GM23248 (cell line): ENCODE measurements at regions not wholly inside any gene's neighbourhood (a gene's known extent, or its start where the extent isn't known, plus 50 kb on each side); places are given as distances from the start of the nearest gene placed in this dataset.
"Not testable (repeated sequence)": the region's sequence is repeated elsewhere in the genome, so short reads cannot be mapped to it uniquely, and the experiment has no call there.

ENCODE experiments used
- DNase-seq: peaks from one replicate; pipeline ENCODE4 v3.0.0-alpha.2; 2015
- H2AFZ ChIP-seq: fragments of 200-600 bp; sonication (generic); 2 replicates; pipeline ENCODE4 v1.6.1; 2016; ENCODE audit warnings: antibody characterized with exemption
- H3F3A ChIP-seq: fragments of 200-600 bp; sonication (generic); 2 replicates; pipeline ENCODE4 v1.6.1; 2016; ENCODE audit warnings: mild to moderate bottlenecking, antibody characterized with exemption, mixed run types; ENCODE audit not compliant: insufficient read depth
- H3K27ac ChIP-seq: fragments of 200-600 bp; sonication (generic); 2 replicates; pipeline ENCODE4 v1.5.1; 2016; ENCODE audit warnings: mild to moderate bottlenecking
- H3K27me3 ChIP-seq: fragments of 200-600 bp; sonication (generic); replicated peaks from 2 replicates; pipeline ENCODE4 v1.6.1; 2016; ENCODE audit warnings: mild to moderate bottlenecking; ENCODE audit not compliant: insufficient read depth
- H3K36me3 ChIP-seq: fragments of 200-600 bp; sonication (generic); 2 replicates; pipeline ENCODE4 v1.6.1; 2016; ENCODE audit warnings: low read depth, mild to moderate bottlenecking
- H3K4me1 ChIP-seq: fragments of 200-600 bp; sonication (generic); 2 replicates; pipeline ENCODE4 v1.6.1; 2016; ENCODE audit warnings: mild to moderate bottlenecking; ENCODE audit not compliant: insufficient read depth
- H3K4me2 ChIP-seq: fragments of 200-600 bp; sonication (generic); one replicate; pipeline ENCODE4 v1.6.1; 2016; ENCODE audit warnings: mild to moderate bottlenecking; ENCODE audit not compliant: unreplicated experiment
- H3K4me3 ChIP-seq: fragments of 200-600 bp; sonication (generic); 2 replicates; pipeline ENCODE4 v1.5.1; 2016; ENCODE audit warnings: mild to moderate bottlenecking
- H3K79me2 ChIP-seq: fragments of 200-600 bp; sonication (generic); 2 replicates; pipeline ENCODE4 v1.6.1; 2016; ENCODE audit warnings: mild to moderate bottlenecking; ENCODE audit not compliant: insufficient read depth
- H3K9ac ChIP-seq: fragments of 200-600 bp; sonication (generic); 2 replicates; pipeline ENCODE4 v1.6.1; 2016; ENCODE audit warnings: mild to moderate bottlenecking
- H3K9me2 ChIP-seq: fragments of 200-600 bp; sonication (generic); 2 replicates; pipeline ENCODE4 v1.6.1; 2016; ENCODE audit warnings: mixed run types, mild to moderate bottlenecking, moderate library complexity; ENCODE audit not compliant: insufficient read depth
- H3K9me3 ChIP-seq: fragments of 200-600 bp; sonication (generic); one replicate; pipeline ENCODE4 v1.6.1; 2017; ENCODE audit warnings: low read depth
- H4K20me1 ChIP-seq: fragments of 200-600 bp; sonication (generic); 2 replicates; pipeline ENCODE4 v1.6.0; 2016; ENCODE audit not compliant: insufficient read depth
- EZH2 ChIP-seq: fragments of 200-600 bp; sonication (generic); IDR thresholded peaks from 2 replicates; pipeline ENCODE4 v1.6.1; 2018; ENCODE audit warnings: antibody characterized with exemption, mild to moderate bottlenecking; ENCODE audit not compliant: insufficient read depth, poor library complexity, severe bottlenecking
- EZH2phosphoT487 ChIP-seq: fragments of 200-600 bp; sonication (generic); IDR thresholded peaks from 2 replicates; pipeline ENCODE4 v1.6.1; 2018; ENCODE audit warnings: antibody characterized with exemption, moderate library complexity, mild to moderate bottlenecking, low read depth; ENCODE audit not compliant: insufficient read depth
- WGBS, 2 experiments: methylation state at CpG; one replicate each; pipeline ENCODE4 v1.1.6; 2015 to 2017; ENCODE audit warnings: low lambda C conversion rate in 2 of 2, low coverage in 1 of 2; ENCODE audit errors: missing lambda C conversion rate in 2 of 2; 5-methylcytosine and 5-hydroxymethylcytosine counted together
- in situ Hi-C: fragments of 300-500 bp; cut with MboI; formaldehyde crosslinking; loops from 2 replicates; pipeline ENCODE4 v1.15.0; 2020

DNA sequence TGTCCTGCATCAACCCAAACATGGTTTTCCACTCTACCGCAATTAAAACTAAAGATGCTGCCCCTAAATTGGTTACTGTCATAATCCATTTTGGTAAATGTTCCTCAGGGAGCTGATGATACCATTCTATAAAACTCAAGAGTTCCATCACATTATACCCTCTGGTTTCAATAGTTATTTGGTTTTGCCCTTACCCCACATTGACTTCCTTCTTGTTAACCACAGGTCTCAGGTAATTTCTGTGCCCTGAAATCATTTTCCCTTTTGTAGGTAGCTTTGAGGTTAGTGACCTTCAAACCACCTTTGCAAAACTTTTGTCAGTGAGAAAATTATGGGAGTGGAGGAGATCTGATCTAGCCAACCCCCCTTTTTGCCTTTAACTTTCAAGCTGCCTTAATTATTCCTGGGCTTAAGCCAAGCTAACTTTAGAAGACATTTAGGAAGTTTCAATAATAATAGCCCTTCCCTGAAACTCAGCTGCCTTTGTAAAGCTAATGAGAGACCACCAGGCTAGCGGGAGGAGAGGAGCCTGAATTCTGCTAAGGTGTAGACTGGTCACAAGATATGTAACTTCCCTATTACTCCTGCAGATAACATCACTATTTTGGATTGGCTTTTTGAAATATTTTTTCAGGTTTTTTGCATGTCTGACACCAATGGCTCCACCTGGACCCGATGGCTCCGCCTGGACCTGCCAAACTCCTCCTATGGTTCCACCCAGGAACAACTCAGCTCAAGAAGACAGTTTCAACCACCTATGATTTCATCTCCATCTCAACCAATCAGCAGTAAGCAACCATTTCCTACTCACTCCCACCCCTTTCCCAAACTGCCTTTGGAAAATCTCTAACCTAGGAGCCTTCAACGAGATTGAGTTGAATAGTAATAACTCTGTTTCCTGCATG, 224.9 kb downstream of the HS3ST3B1 start:
- no peaks in the 10 kb centered on the region for H3K36me3 ChIP-seq
- no peaks in the 10 kb centered on the region for H3K4me1 ChIP-seq
- DNase-seq, result no peak
- H3K9ac ChIP-seq, result no peak overlapping the region
- H3F3A ChIP-seq, result no peaks in the 10 kb centered on the region
- WGBS, 2 experiments, result 48 to 50% methylated on average over 5 of the region's 5 CpGs
- in situ Hi-C loops, result no loop called here
- H2AFZ ChIP-seq, result no peak overlapping the region
- no peak overlapping the region for H3K4me2 ChIP-seq
- no peak overlapping the region for H3K27ac ChIP-seq
- H3K4me3 ChIP-seq, result no peak overlapping the region
- no peaks in the 10 kb centered on the region for H3K27me3 ChIP-seq
- no peaks in the 10 kb centered on the region for H3K9me2 ChIP-seq
- no peak for TF ChIP-seq EZH2
- TF ChIP-seq EZH2phosphoT487, result no peak
- no peaks in the 10 kb centered on the region for H3K9me3 ChIP-seq
- no peaks in the 10 kb centered on the region for H4K20me1 ChIP-seq
- H3K79me2 ChIP-seq, result no peaks in the 10 kb centered on the region

DNA sequence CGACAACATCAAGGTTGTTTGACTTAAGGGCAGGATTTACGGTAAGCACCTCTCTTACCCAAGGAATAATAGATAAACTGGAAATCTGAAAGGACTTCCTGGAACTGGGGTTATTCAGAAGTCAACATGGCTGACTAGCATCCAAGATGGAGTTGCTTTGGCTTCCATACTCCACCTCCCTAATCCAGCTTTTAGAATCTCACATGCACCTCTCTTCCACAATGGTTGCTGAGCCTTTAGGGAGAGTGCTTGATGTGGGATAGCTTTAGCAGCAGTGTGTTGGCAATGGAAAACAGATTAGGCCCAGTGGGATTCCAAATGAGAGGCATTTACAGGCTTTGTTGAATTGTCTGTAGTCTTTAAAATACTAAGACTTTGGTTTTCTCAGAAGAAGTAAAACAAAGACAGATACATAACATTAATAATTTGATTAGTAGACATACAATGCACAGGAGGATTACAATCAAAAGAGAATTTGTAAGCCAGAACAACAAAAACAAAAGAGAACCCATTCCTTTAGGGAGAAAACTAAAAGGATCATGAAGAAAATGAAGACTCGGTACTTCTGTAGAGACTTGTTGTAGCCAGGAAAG, 222.0 kb downstream of the HS3ST3B1 start:
- no peaks in the 10 kb centered on the region for H3K9me2 ChIP-seq
- no peak overlapping the region for H3K27ac ChIP-seq
- H3F3A ChIP-seq, result no peaks in the 10 kb centered on the region
- no peaks in the 10 kb centered on the region for H3K79me2 ChIP-seq
- TF ChIP-seq EZH2 (no peak), EZH2phosphoT487 (no peak)
- H2AFZ ChIP-seq, result no peak overlapping the region
- H3K36me3 ChIP-seq, result no peaks in the 10 kb centered on the region
- H3K9ac ChIP-seq, result no peak overlapping the region
- WGBS, 2 experiments, result 41% methylated on average over 3 of the region's 3 CpGs
- no peaks in the 10 kb centered on the region for H4K20me1 ChIP-seq
- no peaks in the 10 kb centered on the region for H3K4me1 ChIP-seq
- DNase-seq, result no peak
- no peaks in the 10 kb centered on the region for H3K27me3 ChIP-seq
- in situ Hi-C loops, result no loop called here
- H3K9me3 ChIP-seq, result no peaks in the 10 kb centered on the region
- no peak overlapping the region for H3K4me3 ChIP-seq
- H3K4me2 ChIP-seq, result no peak overlapping the region

DNA sequence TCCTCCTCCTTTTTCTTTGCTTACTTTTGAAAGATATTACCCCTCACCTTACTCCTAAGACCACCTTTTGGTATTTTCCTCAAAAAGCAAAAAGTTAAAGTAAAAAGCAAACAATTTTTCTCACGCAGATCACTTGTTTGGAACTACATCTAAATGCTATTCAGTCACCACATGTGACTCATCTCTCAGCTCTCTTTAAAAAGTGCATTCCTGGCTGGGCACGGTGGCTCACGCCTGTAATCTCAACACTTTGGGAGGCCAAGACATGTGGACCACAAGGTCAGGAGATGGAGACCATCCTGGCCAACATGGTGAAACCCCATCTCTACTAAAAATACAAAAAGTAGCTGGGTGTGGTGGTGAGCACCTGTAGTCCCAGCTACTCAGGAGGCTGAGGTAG, 218.0 kb downstream of the HS3ST3B1 start:
- in situ Hi-C loops, H3K27ac ChIP-seq, H3K4me3 ChIP-seq, H3K36me3 ChIP-seq, H3K4me2 ChIP-seq, H3F3A ChIP-seq, H3K4me1 ChIP-seq, H3K27me3 ChIP-seq, H3K79me2 ChIP-seq, H3K9me2 ChIP-seq, H4K20me1 ChIP-seq, H3K9me3 ChIP-seq, H3K9ac ChIP-seq, H2AFZ ChIP-seq: not testable (repeated sequence)
- DNase-seq, result peak; percentile 47
- 41 to 45% methylated on average over 3 of the region's 3 CpGs for WGBS, 2 experiments

DNA sequence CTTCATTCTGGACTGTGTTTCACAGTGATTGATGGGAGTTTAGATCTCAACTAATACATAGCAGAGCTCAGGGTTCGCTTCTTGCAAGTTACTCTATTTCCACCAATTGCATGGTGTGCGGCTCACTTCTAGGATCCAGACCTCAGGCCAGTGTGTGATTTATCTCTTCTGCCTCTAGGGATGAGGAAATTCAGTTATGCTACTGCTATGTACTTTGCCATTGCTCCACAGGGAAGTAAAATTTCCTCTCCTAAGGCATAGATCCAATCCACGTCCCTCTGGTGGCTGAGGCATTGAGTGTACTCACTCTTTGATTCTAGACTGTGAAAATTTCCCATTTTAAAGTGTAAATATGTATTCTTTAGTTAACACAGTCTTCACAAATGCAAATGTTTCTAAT, 214.1 kb downstream of the HS3ST3B1 start:
- Histone ChIP-seq H3K27me3 (no peaks in the 10 kb centered on the region), H3K4me1 (no peaks in the 10 kb centered on the region), H4K20me1 (no peaks in the 10 kb centered on the region), H3K27ac (no peak overlapping the region), H3K9me2 (no peaks in the 10 kb centered on the region), H3K9ac (no peak overlapping the region), H3K79me2 (no peaks in the 10 kb centered on the region), H3F3A (no peaks in the 10 kb centered on the region), H3K4me2 (no peak overlapping the region), H3K9me3 (no peaks in the 10 kb centered on the region), H2AFZ (no peak overlapping the region), H3K36me3 (no peaks in the 10 kb centered on the region), H3K4me3 (no peak overlapping the region)
- TF ChIP-seq EZH2phosphoT487 (no peak), EZH2 (no peak)
- 59 to 70% methylated on average over 3 of the region's 3 CpGs for WGBS, 2 experiments
- DNase-seq, result peak; percentile 14
- in situ Hi-C loops, result no loop called here
